ENCODE measurements at regions not wholly inside any gene's neighbourhood (a gene's known extent, or its start where the extent isn't known, plus 50 kb on each side); places are given as distances from the start of the nearest gene placed in this dataset.

DNA sequence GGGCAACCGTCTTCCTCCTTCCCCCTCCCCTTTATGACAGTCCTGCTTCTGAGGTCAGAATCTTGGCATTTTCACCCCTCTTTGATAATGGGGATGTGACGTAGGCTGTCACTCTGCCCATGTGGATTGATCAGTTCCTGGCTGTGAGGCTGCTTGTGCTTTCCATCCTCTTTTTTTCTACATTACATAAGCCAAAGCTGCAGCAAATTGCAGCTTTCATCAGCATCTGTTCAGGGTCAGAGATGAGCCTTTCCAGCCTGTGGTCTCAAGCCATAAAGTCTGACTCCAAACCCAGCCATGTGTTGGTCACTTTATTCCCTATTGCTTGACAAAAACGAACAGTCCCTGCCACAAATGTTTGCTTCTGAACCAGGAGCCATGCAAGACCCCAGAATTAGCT, 535.1 kb downstream of the CDH11 start:
- TF ChIP-seq RAD21 (IDR thresholded peaks at IDR 0.05; ENCODE audit: low read depth) (no peak), EGR1 (IDR thresholded peaks at IDR 0.05) (no peak), TAF1 (IDR thresholded peaks at IDR 0.05; ENCODE audit: low read depth) (no peak), YY1 (IDR thresholded peaks at IDR 0.05; ENCODE audit: low read depth) (no peak), EP300 (IDR thresholded peaks at IDR 0.05; ENCODE audit: borderline replicate concordance) (no peak)
- TF ChIP-seq, protein P1, sequence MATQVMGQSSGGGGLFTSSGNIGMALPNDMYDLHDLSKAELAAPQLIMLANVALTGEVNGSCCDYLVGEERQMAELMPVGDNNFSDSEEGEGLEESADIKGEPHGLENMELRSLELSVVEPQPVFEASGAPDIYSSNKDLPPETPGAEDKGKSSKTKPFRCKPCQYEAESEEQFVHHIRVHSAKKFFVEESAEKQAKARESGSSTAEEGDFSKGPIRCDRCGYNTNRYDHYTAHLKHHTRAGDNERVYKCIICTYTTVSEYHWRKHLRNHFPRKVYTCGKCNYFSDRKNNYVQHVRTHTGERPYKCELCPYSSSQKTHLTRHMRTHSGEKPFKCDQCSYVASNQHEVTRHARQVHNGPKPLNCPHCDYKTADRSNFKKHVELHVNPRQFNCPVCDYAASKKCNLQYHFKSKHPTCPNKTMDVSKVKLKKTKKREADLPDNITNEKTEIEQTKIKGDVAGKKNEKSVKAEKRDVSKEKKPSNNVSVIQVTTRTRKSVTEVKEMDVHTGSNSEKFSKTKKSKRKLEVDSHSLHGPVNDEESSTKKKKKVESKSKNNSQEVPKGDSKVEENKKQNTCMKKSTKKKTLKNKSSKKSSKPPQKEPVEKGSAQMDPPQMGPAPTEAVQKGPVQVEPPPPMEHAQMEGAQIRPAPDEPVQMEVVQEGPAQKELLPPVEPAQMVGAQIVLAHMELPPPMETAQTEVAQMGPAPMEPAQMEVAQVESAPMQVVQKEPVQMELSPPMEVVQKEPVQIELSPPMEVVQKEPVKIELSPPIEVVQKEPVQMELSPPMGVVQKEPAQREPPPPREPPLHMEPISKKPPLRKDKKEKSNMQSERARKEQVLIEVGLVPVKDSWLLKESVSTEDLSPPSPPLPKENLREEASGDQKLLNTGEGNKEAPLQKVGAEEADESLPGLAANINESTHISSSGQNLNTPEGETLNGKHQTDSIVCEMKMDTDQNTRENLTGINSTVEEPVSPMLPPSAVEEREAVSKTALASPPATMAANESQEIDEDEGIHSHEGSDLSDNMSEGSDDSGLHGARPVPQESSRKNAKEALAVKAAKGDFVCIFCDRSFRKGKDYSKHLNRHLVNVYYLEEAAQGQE (IDR thresholded peaks at IDR 0.05; ENCODE audit: low read depth) = no peak
- TF ChIP-seq, protein P2, sequence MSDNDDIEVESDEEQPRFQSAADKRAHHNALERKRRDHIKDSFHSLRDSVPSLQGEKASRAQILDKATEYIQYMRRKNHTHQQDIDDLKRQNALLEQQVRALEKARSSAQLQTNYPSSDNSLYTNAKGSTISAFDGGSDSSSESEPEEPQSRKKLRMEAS (IDR thresholded peaks at IDR 0.05) = no peak
